GM12892 (cell line): ENCODE measurements at regions not wholly inside any gene's neighbourhood (a gene's known extent, or its start where the extent isn't known, plus 50 kb on each side); places are given as distances from the start of the nearest gene placed in this dataset.

Experiments used
- POLR2A ChIP-seq: IDR thresholded peaks from 2 replicates; pipeline ENCODE4 v1.6.1; 2011; ENCODE audit warnings: low read depth, low read length, control low read depth
- POLR2AphosphoS5 ChIP-seq: IDR thresholded peaks from 2 replicates; pipeline ENCODE4 v1.6.1; 2011; ENCODE audit warnings: low read depth, low read length, control low read depth
- TAF1 ChIP-seq: IDR thresholded peaks from 2 replicates; pipeline ENCODE4 v1.6.1; 2011; ENCODE audit warnings: low read depth, mild to moderate bottlenecking, control low read depth, low read length, borderline replicate concordance

DNA sequence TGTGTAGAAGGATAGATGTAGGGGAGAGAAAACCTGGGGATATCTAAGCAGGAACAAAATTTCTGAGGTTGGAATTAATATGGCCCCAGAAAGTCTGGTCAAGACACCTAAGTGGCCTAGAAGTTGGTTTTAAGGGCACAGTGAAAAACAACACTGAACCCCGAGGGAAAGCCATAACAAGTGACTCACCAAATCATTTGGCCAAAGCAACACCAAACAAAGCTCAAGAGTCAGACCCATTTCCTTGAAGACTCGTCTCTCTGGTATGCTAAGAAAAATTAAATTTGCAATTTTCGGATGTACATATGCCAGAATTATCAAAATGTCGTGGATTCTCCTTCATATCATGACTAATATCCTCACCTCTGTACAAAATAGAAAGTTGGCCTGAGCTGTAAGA is 162.9 kb downstream of the SMIM20 start:
- no peak for TF ChIP-seq POLR2AphosphoS5
- no peak for TF ChIP-seq POLR2A
- no peak for TF ChIP-seq TAF1
